Chondrocyte (in vitro differentiated cells): ENCODE measurements at regions not wholly inside any gene's neighbourhood (a gene's known extent, or its start where the extent isn't known, plus 50 kb on each side); places are given as distances from the start of the nearest gene placed in this dataset.

Source experiments
- DNase-seq: peaks from one replicate; pipeline ENCODE4 v3.0.0; 2021; ENCODE audit warnings: mixed read lengths, low spot score
- H3K27ac Mint-ChIP-seq: one replicate; pipeline ENCODE4 v1.8.0; 2021; ENCODE audit warnings: mild to moderate bottlenecking, moderate library complexity, mixed read lengths; ENCODE audit not compliant: unreplicated experiment
- H3K27me3 Mint-ChIP-seq: 2 replicates; pipeline ENCODE4 v1.8.0; 2021; ENCODE audit warnings: low read depth, mixed read lengths
- H3K36me3 Mint-ChIP-seq: 2 replicates; pipeline ENCODE4 v1.8.0; 2021; ENCODE audit warnings: low read depth, mixed read lengths
- H3K4me1 Mint-ChIP-seq: 2 replicates; pipeline ENCODE4 v1.8.0; 2021; ENCODE audit warnings: low read depth, mild to moderate bottlenecking, mixed read lengths
- H3K4me3 Mint-ChIP-seq: one replicate; pipeline ENCODE4 v1.8.0; 2021; ENCODE audit warnings: mild to moderate bottlenecking, moderate library complexity, mixed read lengths; ENCODE audit not compliant: unreplicated experiment
- H3K9me3 Mint-ChIP-seq: 2 replicates; pipeline ENCODE4 v1.8.0; 2021; ENCODE audit warnings: low read depth, mixed read lengths
- CTCF ChIP-seq: fragments of 200-600 bp; sonication (generic); IDR thresholded peaks from 2 replicates; pipeline ENCODE4 v1.5.0; 2021; ENCODE audit warnings: antibody characterized with exemption, mild to moderate bottlenecking, moderate library complexity

GRCh38 chr2:14552818-14553217 is 79.7 kb upstream of the LRATD1 start:
- H3K27ac Mint-ChIP-seq, result no peak overlapping the region
- no peak for DNase-seq
- H3K4me3 Mint-ChIP-seq, result no peak overlapping the region
- H3K4me1 Mint-ChIP-seq, result no peaks in the 10 kb centered on the region
- TF ChIP-seq CTCF, result no peak
- H3K36me3 Mint-ChIP-seq, result no peaks in the 10 kb centered on the region
- no peaks in the 10 kb centered on the region for H3K27me3 Mint-ChIP-seq
- no peaks in the 10 kb centered on the region for H3K9me3 Mint-ChIP-seq

GRCh38 chr2:14554849-14555545 is 77.5 kb upstream of the LRATD1 start:
- no peak overlapping the region for H3K27ac Mint-ChIP-seq
- no peak for DNase-seq
- no peaks in the 10 kb centered on the region for H3K27me3 Mint-ChIP-seq
- no peak overlapping the region for H3K4me3 Mint-ChIP-seq
- H3K4me1 Mint-ChIP-seq, result no peaks in the 10 kb centered on the region
- H3K36me3 Mint-ChIP-seq, result no peaks in the 10 kb centered on the region
- no peaks in the 10 kb centered on the region for H3K9me3 Mint-ChIP-seq
- no peak for TF ChIP-seq CTCF

GRCh38 chr2:14557111-14557510 is 75.4 kb upstream of the LRATD1 start:
- Mint-ChIP-seq H3K9me3 (no peaks in the 10 kb centered on the region), H3K27ac (no peak overlapping the region), H3K27me3 (no peaks in the 10 kb centered on the region), H3K4me1 (no peaks in the 10 kb centered on the region), H3K36me3 (no peaks in the 10 kb centered on the region), H3K4me3 (no peak overlapping the region)
- no peak for TF ChIP-seq CTCF
- no peak for DNase-seq

- Mint-ChIP-seq H3K4me3 (no peak overlapping the region), H3K4me1 (no peaks in the 10 kb centered on the region), H3K27me3 (no peaks in the 10 kb centered on the region), H3K9me3 (no peaks in the 10 kb centered on the region), H3K36me3 (no peaks in the 10 kb centered on the region), H3K27ac (no peak overlapping the region)
- no peak for TF ChIP-seq CTCF
- DNase-seq, result no peak
Observed at GRCh38 chr2:14557916-14558315, 74.6 kb upstream of the LRATD1 start.

- H3K4me1 Mint-ChIP-seq, result no peaks in the 10 kb centered on the region
- DNase-seq, result no peak
- TF ChIP-seq CTCF, result no peak
- H3K4me3 Mint-ChIP-seq, result no peak overlapping the region
- H3K27me3 Mint-ChIP-seq, result no peaks in the 10 kb centered on the region
- no peak overlapping the region for H3K27ac Mint-ChIP-seq
- H3K36me3 Mint-ChIP-seq, result no peaks in the 10 kb centered on the region
- H3K9me3 Mint-ChIP-seq, result no peaks in the 10 kb centered on the region
Observed at GRCh38 chr2:14558335-14558919, 74.1 kb upstream of the LRATD1 start.
